Right hindlimb (tissue), 1 donor: ENCODE measurements at regions not wholly inside any gene's neighbourhood (a gene's known extent, or its start where the extent isn't known, plus 50 kb on each side); places are given as distances from the start of the nearest gene placed in this dataset.
"Not testable (repeated sequence)": the region's sequence is repeated elsewhere in the genome, so short reads cannot be mapped to it uniquely, and the experiment has no call there.

Source experiments
- DNase-seq: peaks from one replicate; pipeline ENCODE4 v3.0.0-alpha.2; 2018

DNA sequence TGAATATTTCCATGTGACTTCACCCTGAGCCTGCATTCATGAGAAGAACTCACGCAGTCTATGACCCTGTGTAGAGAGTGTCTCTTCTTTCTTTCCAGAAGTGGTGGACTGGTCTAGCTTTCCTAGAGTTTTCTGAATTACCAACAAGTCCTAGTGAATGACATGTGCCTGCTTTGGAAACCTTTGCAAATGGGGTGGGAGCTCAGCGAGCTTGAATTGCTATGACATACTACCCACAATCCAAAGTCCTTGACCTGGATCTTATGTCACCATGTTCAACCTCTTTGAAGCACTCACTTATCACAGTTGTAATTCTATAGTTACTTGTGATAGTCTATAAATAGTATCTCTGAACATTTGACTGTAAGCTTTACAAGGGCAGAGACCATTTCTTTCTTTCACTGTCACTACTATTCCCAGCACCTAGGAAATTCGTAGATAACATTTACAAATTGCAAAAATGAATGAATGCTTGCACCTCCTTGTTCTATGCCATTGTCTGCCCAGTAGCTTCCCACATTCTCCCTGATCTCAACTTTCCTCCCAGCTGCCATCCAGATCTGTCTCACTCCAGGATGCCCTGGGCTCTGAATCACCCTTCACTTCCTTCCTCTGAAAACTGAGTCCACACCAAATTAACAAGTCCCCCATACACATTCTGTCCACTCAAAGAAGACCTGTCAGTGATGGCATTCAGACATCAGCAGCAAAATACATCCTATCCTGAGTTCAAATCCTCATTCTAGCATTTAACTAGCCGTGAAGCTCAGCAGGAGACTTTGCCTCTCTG, 201.9 kb upstream of the SESN3 start:
- DNase-seq, result no peak

DNA sequence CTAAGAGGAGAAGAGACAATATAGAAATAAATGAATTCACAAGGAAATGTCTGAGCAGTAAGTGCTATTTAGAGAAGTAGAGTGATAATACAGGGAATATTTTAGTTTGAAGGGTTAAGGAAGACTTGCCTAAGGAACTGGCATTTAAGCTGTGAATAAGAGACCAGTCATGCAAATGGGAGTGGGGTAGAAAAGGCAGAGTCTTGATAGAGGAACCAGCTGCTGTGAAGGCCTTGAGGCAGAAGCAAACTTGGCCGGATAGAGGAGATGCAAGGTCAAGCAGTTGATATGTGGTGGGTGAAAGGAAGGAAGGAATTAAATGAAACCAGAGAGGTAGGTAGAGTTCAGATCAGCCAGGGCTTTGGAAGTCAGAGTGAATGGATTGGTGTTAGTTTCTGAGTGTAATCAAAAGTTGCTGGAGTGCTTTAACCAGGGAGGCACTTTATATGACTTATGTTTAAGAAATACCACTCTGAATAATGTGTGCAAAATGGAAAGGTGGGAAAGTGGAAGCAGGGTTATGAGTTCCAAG, 198.4 kb upstream of the SESN3 start:
- DNase-seq, result no peak

DNA sequence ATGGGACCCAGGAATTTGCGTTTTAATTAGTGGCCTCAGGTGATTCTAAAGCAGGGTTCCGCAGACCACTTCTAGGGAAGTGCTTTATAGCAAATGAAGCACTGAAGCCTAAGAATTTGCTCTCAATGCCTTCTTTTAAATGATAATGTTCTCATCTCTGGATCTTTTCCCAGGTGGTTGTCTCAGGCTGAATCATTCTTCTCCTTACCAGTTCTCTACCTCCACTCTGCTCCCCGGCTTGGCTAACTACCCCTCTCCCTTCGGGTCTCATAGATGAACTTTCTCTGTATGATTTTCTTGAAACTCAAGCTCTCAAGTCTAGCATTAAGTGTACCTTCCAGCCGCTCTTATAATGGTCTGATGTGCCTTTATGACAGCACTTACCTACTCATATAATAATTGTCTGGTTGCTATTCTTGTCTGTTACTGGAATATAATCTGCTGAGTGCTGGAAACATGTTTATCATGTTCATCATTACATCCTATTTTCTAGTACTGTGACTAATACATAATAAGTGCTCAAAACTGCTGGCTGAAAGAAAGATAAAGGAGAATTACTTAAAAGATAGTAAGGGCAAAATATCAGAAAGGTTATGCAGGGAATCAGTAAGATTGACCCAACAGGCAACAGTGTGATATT, 195.9 kb upstream of the SESN3 start:
- DNase-seq, result no peak

- no peak for DNase-seq
Measured at GRCh38 chr11:95419915-95420314, 188.9 kb upstream of the SESN3 start.

GRCh38 chr11:95418916-95419315, 187.9 kb upstream of the SESN3 start:
- no peak for DNase-seq

DNA sequence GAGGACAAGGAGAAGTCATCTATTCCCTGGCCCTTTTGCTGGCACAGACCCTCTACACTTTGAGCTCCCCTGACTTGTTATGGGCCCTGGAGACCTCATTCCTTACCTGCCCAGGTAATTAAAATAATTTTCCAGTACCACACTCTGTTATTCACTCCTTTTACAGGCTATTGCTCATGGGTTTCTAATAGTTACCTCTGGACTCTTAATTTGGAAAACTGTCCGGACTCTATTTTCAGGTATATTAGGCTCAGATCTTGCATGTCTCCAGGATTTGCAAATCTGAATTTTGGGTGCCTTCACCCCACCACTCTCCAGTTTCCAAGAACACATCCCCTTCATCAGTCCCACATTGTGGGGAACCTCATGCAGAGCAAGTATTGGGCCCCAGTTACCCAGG, 186.8 kb upstream of the SESN3 start:
- DNase-seq, result no peak

DNA sequence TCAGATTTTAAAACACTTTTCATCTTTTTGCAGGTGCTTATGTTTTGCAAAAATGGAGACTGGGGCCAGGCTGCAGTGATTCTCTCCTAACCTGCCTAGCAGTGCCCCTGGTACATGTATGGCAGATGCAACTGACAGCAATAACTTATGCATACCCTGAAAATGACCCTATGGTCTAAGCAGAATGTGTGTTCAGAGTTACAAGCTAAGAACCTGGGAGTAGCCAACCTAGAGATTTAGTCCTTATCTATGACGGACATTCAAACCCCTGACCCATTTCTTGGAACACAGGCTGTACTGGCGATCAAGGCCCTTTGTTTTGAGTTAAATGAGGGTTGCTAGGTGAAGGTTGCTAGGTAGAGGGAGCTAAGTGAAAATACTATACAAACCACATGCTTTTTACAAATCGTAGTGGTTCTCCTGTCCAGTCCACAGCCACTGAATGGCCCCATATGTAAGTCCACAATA, 184.9 kb upstream of the SESN3 start:
- DNase-seq, result no peak

DNA sequence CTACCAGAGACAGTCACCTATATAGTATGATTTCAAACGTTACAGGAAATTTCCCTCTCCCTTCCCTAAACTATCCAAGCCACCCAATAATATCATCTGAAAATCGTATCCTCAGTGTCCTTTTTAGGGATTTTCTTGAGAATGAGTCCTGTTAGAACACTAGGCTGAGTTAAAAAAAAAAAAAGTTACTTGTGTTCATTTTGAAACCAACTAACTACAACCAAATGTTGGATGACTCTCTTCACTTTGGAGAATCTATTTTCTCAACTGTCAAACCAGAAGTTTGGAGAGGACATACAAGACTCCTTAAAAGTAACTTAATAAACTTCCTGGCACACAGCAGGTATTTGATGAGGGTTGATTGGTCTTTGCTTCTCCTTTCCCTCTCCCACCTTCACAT, 183.2 kb upstream of the SESN3 start:
- DNase-seq, result no peak

- DNase-seq, result no peak
Measured at GRCh38 chr11:95413761-95414160, 182.8 kb upstream of the SESN3 start.

DNA sequence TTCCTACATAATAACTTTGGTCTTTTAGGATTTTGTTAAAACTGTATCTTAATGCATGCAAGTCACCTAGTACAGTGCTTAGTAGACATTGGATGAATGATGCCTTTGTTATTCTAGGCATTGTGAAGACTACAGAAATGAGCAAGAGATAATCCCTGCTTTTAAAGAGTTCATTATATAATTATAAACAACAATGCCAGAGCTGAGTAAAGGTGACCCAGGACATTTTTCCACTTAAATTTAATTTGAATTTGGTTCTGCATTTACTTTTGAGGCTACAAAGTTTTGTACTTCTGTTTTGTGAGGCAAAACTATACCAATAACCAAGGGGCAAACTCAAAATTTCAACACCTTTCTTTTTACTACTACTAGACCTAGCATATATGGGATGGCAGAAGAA, 182.0 kb upstream of the SESN3 start:
- DNase-seq, result no peak

DNA sequence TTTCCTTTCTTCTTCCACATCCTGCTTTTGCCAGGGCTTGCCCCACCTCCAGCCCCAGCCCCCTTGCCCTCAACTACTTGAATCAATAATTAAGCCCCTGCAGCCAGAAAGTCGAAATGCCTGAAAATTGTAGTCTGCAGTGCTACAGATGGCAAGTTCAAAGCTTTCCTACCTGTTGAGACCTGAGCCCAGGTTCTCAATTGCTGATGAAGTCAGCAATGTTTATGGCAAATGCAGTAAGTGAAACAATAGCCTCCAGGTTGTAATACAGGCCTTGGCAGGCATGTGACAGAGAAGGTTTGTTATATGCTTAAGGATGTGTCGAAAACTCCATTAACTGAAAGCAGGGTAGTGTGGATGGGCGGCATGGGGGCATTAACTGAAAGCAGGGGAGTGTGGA, 181.1 kb upstream of the SESN3 start:
- DNase-seq, result no peak

DNA sequence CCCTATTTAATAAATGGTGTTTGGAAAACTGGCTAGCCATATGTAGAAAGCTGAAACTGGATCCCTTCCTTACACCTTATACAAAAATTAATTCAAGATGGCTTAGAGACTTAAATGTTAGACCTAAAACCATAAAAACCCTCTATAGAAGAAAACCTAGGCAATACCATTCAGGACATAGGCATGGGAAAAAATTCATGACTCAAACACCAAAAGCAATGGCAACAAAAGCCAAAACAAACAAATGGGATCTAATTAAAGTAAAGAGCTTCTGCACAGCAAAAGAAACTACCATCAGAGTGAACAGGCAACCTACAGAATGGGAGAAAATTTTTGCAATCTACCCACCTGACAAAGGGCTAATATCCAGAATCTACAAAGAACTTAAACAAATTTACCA, 179.7 kb upstream of the SESN3 start:
- DNase-seq, result not testable (repeated sequence)

- no peak for DNase-seq
Measured at GRCh38 chr11:95406271-95406670, 175.3 kb upstream of the SESN3 start.

DNA sequence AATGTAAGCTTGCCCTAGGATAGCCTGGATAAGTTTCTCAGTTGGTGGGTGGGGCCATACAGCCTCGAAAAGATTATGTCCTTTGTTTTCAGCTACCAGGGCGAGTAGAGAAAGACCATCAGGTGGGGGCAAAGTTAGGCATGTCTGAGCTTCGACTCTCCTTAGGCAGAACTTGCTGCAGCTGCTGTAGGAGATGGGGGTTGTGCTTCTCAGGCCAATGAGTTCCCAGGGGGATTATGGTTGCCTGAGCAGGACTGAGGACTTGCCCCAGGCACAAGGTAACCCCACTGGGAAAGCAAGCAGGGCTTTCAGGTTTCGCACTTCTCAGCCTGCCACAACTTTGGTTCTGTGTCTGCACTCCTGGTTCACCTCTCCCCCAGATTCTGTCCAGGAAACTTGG, 173.4 kb upstream of the SESN3 start:
- no peak for DNase-seq

DNA sequence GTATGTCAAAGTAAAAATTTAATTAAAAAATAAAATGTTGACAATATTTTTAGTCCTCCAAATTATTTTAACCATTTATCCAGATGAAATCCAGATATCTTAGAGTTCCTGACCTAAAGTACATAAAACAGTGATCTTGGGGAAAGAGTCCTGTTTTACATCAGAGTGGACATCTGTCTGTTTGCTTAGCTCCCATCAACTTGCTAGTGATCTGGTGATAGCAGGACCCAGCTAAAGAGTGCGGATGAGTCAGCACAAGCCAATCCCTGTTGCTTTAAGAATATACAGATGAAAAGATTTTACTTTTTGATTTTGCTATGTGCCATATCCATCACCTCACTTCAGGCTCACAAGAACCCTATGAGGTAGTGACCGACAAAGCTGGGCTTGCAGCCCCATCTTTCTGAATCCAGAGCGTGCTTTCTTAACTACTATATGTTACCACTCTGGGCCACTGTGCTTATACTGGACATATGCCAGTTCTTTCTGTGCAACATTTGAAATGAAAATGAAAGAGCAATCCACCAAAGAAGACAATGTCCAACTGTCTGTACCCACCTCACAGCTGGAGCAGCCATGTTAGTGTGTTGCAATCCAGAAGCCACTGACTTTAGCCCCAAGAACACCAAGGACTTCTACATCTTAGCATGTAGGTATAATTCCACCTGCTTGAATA, 167.6 kb upstream of the SESN3 start:
- no peak for DNase-seq

DNA sequence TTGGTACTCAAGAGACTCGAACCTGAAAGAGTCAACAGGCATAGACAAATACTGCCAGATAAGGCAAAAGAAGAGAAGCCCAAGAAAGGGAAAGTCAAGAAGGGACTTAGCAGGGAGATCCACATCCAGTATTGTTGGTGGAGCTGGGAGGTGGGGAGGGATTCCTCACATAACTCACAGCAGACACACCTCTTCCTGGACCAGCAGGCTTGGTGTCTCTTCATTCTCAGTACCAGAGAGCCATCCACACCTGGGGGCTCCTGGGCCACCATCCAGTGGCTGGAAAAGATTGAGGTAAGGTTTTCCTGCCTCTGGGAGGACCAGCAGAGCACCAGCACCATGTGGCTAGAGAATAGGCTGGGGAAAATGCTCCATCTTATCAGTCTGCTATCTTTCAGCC, 161.6 kb upstream of the SESN3 start:
- DNase-seq, result no peak

DNA sequence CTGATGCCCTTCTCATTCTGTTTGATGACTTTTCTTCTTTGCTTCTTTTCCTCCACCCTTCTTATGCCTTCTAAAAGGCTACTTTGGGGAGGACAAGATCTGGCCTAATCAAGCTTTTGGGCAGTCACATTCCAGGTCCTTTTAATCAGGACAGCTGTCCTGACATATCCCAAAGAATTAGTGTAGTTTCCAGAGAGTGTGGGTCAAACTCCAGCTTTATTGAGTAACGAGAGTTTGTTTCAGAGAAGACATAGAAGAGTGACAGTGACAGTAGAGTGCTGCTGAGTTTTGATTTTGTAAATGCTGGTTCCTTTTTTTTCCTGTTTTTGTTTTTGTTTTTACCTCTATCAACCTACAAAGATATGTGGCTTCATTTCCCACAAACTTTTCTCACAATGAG, 158.4 kb upstream of the SESN3 start:
- DNase-seq, result no peak

DNA sequence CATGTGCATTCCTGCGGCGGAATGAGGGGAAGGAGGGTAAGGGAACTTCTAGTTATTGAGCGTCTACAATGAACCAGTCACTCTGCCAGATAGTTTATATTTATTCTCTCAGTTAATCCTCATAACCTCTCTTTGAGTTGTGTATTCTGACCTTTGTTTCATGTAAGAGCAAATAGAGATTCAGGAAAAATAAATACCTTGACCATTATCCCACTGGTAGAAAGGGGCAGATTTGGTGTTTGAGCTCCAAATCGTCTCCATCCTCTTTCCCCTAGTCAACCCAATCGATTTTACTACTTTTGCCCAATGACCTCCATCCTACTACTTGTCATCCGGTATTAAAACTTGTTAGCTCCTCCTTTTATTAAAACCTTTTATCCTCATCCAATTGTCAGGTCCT, 157.1 kb upstream of the SESN3 start:
- no peak for DNase-seq

DNA sequence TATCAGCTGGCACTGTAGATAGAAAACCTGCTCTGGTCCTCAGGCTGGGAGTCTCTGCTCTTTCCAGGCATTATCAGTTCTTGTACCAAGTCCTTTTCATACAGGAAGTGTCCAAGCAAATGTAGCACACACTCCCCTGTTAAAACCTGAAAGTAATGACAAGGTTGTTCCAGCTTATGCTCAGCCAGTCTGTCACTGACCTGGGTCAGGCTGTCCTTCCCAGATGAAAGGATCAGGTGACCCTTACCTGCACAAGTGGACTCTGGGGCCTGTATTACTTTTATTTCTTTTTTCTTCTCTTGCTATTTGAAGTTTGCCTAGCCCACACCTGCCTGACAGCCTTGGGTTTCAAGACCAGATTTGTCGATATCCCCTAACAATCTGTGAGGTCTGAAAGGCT, 156.3 kb upstream of the SESN3 start:
- no peak for DNase-seq

- DNase-seq, result no peak
Measured at GRCh38 chr11:95385577-95385976, 154.6 kb upstream of the SESN3 start.

DNA sequence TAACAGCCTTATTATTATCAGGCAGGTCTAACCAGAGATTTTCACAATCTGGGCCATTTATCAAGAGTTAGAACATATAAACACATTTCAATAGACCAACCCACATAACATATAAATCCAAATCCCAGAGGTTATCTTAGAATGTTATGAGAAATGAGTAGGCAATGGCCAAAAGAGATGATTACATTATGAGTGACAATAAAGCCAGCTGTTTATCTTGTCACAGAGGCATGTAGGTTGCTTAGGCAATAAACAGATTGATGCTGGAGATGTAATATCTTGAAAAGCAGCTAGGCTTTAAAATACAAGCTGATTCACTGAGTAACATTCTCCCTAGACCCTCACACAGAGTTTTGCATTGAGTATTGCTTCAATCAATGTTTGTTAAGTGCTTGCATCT, 148.5 kb upstream of the SESN3 start:
- DNase-seq, result no peak

DNA sequence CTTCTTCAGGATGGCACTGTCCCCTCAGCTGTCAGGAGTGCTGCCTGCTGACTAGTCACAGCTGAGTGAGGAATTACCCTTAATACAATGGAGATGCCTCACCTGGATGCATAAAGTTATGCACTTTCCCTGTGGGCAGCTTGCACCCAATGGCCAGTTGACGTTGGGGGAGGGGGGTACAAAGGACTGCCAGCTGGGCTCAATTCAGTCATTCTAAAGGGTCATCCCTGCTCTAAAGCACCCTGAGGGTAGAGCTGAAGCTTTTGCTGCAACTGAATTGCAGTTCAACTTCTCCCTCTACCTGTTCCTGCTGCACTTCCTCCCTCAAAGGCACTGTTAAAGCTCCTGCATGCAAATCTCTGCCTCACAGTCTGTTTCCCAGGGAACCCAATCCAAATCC, 147.8 kb upstream of the SESN3 start:
- DNase-seq, result no peak

DNA sequence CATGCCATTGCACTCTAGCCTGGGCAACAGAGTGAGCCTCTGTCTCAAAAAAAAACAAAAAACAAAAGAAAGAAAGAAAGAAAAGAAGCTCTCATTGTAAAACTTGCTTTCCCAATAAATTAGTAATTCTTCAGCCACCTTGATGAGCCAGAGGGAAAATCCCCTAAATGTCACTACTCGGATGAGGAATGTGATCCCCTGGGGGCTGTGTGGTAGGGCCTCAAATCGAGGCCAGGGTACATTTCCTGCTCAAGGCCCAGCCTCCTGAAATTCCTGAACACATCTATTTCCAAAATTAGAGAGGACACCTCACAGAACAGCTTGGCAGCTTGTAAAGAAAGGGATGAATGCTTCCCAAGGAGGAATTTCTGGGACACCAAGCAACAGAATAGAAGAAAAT, 147.1 kb upstream of the SESN3 start:
- no peak for DNase-seq

- DNase-seq, result no peak
Measured at GRCh38 chr11:95375886-95376285, 144.9 kb upstream of the SESN3 start.
